Adrenal gland (tissue), 9 donors: ENCODE measurements at regions not wholly inside any gene's neighbourhood (a gene's known extent, or its start where the extent isn't known, plus 50 kb on each side); places are given as distances from the start of the nearest gene placed in this dataset.

Experiments used
- DNase-seq, 7 donors: peaks; one replicate each; pipeline ENCODE4 v3.0.0-alpha.2; 2019 to 2020
- H3K27ac ChIP-seq, 5 donors: fragments of 200-600 bp; sonication (generic) in 4 of 5; 1 replicate in 3 of 5; 2 replicates in 2 of 5; pipeline versions ENCODE4 v1.5.1 to v1.8.0; 2016 to 2020; ENCODE audit warnings: mild to moderate bottlenecking in 1 of 5
- H3K27me3 ChIP-seq: fragments of 200-600 bp; 2 replicates; pipeline ENCODE4 v1.8.0; 2021
- H3K36me3 ChIP-seq, 2 donors: fragments of 200-600 bp; replicated peaks in 1 of 2; 1 replicate in 1 of 2; 2 replicates in 1 of 2; pipeline versions ENCODE4 v1.5.1 to v1.8.0; 2018 to 2022
- H3K4me1 ChIP-seq, 2 donors: fragments of 200-600 bp; replicated peaks in 1 of 2; 1 replicate in 1 of 2; 2 replicates in 1 of 2; pipeline versions ENCODE4 v1.5.1 to v1.8.0; 2018 to 2021
- H3K4me3 ChIP-seq, 4 donors: fragments of 200-600 bp; sonication (generic) in 3 of 4; one replicate each; pipeline ENCODE4 v1.5.1; 2016 to 2018
- H3K9me3 ChIP-seq, 3 donors: fragments of 200-600 bp; sonication (generic) in 1 of 3; replicated peaks in 1 of 3; 1 replicate in 2 of 3; 2 replicates in 1 of 3; pipeline versions ENCODE4 v1.5.1 to v1.8.0; 2016 to 2021
- CTCF ChIP-seq, 6 experiments: fragments of 450-650 bp in 4 of 6; fragments of 200-600 bp in 2 of 6; sonication (generic) in 1 of 6; IDR thresholded peaks; 1 replicate in 5 of 6; 2 replicates in 1 of 6; pipeline versions ENCODE4 v1.5.1 to v1.8.0; 2016 to 2021; ENCODE audit warnings: antibody characterized with exemption in 6 of 6, mild to moderate bottlenecking in 2 of 6, moderate library complexity in 1 of 6
- POLR2A ChIP-seq, 2 donors: fragments of 450-650 bp; IDR thresholded peaks; one replicate each; pipeline ENCODE4 v1.6.1; 2017; ENCODE audit warnings: antibody characterized with exemption in 2 of 2, mild to moderate bottlenecking in 2 of 2, moderate library complexity in 1 of 2
- WGBS, 4 donors: extraction: QIAGEN DNeasy Blood & Tissue Kit in 2 of 4; methylation state at CpG; one replicate each; pipeline versions ENCODE4 v1.1.5 to v1.1.7; 2013 to 2017; 5-methylcytosine and 5-hydroxymethylcytosine counted together
- intact Hi-C, 2 donors: fragments of 100-400 bp; cut with DNase I; formaldehyde crosslinking; loops; one replicate each; pipeline versions ENCODE4 v1.14.1 to v1.15.0; 2022 to 2023
- donor health status: healthy with polysubstance abuse.
- donor health status: Bipolar disorder and iron deficiency.
- donor health status: DM: yes; HTN: yes; CAD: no.
- donor health status: DM: no; HTN: no; CAD: no.
- donor health status: DM: no; HTN: no; CAD: no.

GRCh38 chr9:93900971-93901861 lies 53.9 kb downstream of the BARX1 start:
- DNase-seq, result peak in 2 of 7 donors; percentile 1 to 5
- TF ChIP-seq POLR2A (IDR thresholded peaks at IDR 0.05), result no peak
- no peak for TF ChIP-seq CTCF (IDR thresholded peaks at IDR 0.05)
- no peaks in the 10 kb centered on the region for H3K9me3 ChIP-seq
- WGBS, 4 donors, result 84 to 89% (median 88%) methylated on average over 12 to 13 of the region's 13 CpGs
- no peak overlapping the region for H3K4me3 ChIP-seq
- H3K27me3 ChIP-seq, result no peaks in the 10 kb centered on the region
- no peaks in the 10 kb centered on the region for H3K4me1 ChIP-seq
- H3K36me3 ChIP-seq, result no peaks in the 10 kb centered on the region
- no peak overlapping the region for H3K27ac ChIP-seq
- intact Hi-C loops, result no loop called here

GRCh38 chr9:93900436-93900819 lies 54.7 kb downstream of the BARX1 start:
- Histone ChIP-seq H3K4me1 (no peaks in the 10 kb centered on the region), H3K4me3 (no peak overlapping the region), H3K27me3 (no peaks in the 10 kb centered on the region), H3K27ac (no peak overlapping the region), H3K9me3 (no peaks in the 10 kb centered on the region), H3K36me3 (no peaks in the 10 kb centered on the region)
- 89 to 100% (median 95%) methylated on average over 1 to 5 of the region's 5 CpGs for WGBS, 4 donors
- TF ChIP-seq CTCF (IDR thresholded peaks at IDR 0.05), result no peak
- no peak for TF ChIP-seq POLR2A (IDR thresholded peaks at IDR 0.05)
- intact Hi-C loops, result no loop called here
- peak in 1 of 7 donors; percentile 3 for DNase-seq

GRCh38 chr9:93899609-93900435 lies 55.3 kb downstream of the BARX1 start:
- H3K27me3 ChIP-seq, result no peaks in the 10 kb centered on the region
- H3K27ac ChIP-seq, result no peak overlapping the region
- no peaks in the 10 kb centered on the region for H3K36me3 ChIP-seq
- no peaks in the 10 kb centered on the region for H3K4me1 ChIP-seq
- WGBS, 4 donors, result 87 to 94% (median 91%) methylated on average over 8 of the region's 8 CpGs
- peak in 3 of 7 donors; percentile 5 to 21 (median 7) for DNase-seq
- intact Hi-C loops, result no loop called here
- no peak for TF ChIP-seq POLR2A (IDR thresholded peaks at IDR 0.05)
- TF ChIP-seq CTCF (IDR thresholded peaks at IDR 0.05), result no peak
- no peaks in the 10 kb centered on the region for H3K9me3 ChIP-seq
- H3K4me3 ChIP-seq, result no peak overlapping the region
